ENCODE measurements at regions not wholly inside any gene's neighbourhood (a gene's known extent, or its start where the extent isn't known, plus 50 kb on each side); places are given as distances from the start of the nearest gene placed in this dataset.

DNA sequence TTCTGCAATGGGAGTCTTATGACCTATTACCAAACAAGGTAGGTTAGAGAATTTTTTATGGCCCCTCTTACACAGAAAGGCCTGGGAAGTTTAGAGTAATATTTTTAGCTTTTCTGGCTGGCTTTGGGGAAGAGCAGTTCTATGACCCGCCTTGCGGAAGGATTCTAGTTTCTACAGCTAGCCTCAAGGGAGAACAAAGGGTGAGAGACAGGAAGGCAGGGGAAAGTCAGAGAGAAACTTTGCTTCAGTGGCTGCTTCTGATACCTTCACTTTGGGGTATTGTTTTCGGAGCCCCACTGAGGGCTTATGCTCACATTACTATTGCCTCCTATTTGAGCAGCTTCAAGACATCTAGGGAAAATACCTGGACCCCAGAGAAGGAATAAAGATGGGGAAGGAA lies 80.7 kb upstream of the NUDT4 start:
- TF ChIP-seq, protein P1, sequence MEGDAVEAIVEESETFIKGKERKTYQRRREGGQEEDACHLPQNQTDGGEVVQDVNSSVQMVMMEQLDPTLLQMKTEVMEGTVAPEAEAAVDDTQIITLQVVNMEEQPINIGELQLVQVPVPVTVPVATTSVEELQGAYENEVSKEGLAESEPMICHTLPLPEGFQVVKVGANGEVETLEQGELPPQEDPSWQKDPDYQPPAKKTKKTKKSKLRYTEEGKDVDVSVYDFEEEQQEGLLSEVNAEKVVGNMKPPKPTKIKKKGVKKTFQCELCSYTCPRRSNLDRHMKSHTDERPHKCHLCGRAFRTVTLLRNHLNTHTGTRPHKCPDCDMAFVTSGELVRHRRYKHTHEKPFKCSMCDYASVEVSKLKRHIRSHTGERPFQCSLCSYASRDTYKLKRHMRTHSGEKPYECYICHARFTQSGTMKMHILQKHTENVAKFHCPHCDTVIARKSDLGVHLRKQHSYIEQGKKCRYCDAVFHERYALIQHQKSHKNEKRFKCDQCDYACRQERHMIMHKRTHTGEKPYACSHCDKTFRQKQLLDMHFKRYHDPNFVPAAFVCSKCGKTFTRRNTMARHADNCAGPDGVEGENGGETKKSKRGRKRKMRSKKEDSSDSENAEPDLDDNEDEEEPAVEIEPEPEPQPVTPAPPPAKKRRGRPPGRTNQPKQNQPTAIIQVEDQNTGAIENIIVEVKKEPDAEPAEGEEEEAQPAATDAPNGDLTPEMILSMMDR (IDR thresholded peaks at IDR 0.05) = no peak
- TF ChIP-seq POLR2A (IDR thresholded peaks at IDR 0.05) = no peak

Data from Peyer's patch (tissue), 4 donors.